ENCODE measurements at regions not wholly inside any gene's neighbourhood (a gene's known extent, or its start where the extent isn't known, plus 50 kb on each side); places are given as distances from the start of the nearest gene placed in this dataset.

DNA sequence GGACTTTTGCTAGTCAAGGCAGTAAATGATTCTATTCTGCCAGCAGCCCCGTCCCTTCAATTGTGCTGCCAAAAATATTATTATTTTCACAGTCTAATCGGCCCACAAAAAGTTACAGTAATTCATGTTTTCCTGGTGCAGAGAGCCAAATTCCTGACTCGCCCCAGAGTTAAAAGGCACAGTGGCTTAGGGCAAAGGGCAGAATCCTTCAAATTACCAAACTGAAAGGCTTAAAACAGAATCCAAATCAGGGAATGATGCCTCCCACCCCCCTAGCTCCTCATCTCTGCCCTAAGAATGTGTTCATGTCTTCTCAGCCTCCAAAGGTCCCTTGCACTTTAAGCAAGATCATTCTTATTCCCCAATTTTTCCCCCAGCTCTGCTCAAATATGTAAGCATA, 477.8 kb upstream of the PROK2 start:
- TF ChIP-seq, protein P1, sequence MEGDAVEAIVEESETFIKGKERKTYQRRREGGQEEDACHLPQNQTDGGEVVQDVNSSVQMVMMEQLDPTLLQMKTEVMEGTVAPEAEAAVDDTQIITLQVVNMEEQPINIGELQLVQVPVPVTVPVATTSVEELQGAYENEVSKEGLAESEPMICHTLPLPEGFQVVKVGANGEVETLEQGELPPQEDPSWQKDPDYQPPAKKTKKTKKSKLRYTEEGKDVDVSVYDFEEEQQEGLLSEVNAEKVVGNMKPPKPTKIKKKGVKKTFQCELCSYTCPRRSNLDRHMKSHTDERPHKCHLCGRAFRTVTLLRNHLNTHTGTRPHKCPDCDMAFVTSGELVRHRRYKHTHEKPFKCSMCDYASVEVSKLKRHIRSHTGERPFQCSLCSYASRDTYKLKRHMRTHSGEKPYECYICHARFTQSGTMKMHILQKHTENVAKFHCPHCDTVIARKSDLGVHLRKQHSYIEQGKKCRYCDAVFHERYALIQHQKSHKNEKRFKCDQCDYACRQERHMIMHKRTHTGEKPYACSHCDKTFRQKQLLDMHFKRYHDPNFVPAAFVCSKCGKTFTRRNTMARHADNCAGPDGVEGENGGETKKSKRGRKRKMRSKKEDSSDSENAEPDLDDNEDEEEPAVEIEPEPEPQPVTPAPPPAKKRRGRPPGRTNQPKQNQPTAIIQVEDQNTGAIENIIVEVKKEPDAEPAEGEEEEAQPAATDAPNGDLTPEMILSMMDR (conservative IDR thresholded peaks at IDR 0.05) = no peak
- TF ChIP-seq EZH2 (IDR thresholded peaks at IDR 0.05; ENCODE audit: low read depth) = no peak
